ENCODE measurements at regions not wholly inside any gene's neighbourhood (a gene's known extent, or its start where the extent isn't known, plus 50 kb on each side); places are given as distances from the start of the nearest gene placed in this dataset.
A peak's percentile ranks its signal among the peaks of the same experiment; 100 is the strongest.

GRCh38 chr2:122100346-122100745 is 344.9 kb downstream of the TSN start:
- DNase-seq (ENCODE audit: low read depth) = peak; percentile 81
- H3K27ac Mint-ChIP-seq (ENCODE audit: unreplicated experiment) = peak overlapping the region; percentile 21

GRCh38 chr2:122100756-122101155 is 345.3 kb downstream of the TSN start:
- Histone ChIP-seq H3K27me3 (ENCODE audit: insufficient read depth, low read length) (no peaks in the 10 kb centered on the region), H3K9ac (ENCODE audit: low read length) (no peak overlapping the region), H3K9me3 (ENCODE audit: insufficient read depth, low read depth, low read length) (no peaks in the 10 kb centered on the region), H3K27ac (ENCODE audit: low read depth, low read length) (peak overlapping the region; percentile 55), H3K79me2 (ENCODE audit: insufficient read depth, low read length) (no peaks in the 10 kb centered on the region), H3K4me3 (ENCODE audit: insufficient read depth, low read depth, low read length) (no peak overlapping the region), H3K36me3 (ENCODE audit: insufficient read depth, low read length) (no peaks in the 10 kb centered on the region), H3K4me1 (ENCODE audit: insufficient read depth, low read length) (peaks cover 13% of the 10 kb centered on the region), H4K20me1 (ENCODE audit: insufficient read depth, low read length) (no peaks in the 10 kb centered on the region), H3K4me2 (ENCODE audit: low read length) (peak overlapping the region; percentile 41), H2AFZ (ENCODE audit: low read depth, low read length) (no peak overlapping the region)
- Mint-ChIP-seq H3K9me3 (ENCODE audit: unreplicated experiment) (peaks cover 4% of the 10 kb centered on the region), H3K4me3 (ENCODE audit: unreplicated experiment) (no peak overlapping the region), H3K4me1 (ENCODE audit: low read depth, unreplicated experiment) (peaks cover 41% of the 10 kb centered on the region), H3K27ac (ENCODE audit: unreplicated experiment) (peak overlapping the region; percentile 21), H3K36me3 (ENCODE audit: low read depth, unreplicated experiment) (no peaks in the 10 kb centered on the region), H3K27me3 (ENCODE audit: low read depth, unreplicated experiment) (no peaks in the 10 kb centered on the region)
- DNase-seq (ENCODE audit: low read depth) = peak; percentile 17
- no peak for FAIRE-seq
- TF ChIP-seq EZH2 (IDR thresholded peaks at IDR 0.05; ENCODE audit: insufficient read depth, low read length) (no peak), CTCF (IDR thresholded peaks at IDR 0.05; ENCODE audit: insufficient read depth, low read depth, low read length) (no peak)

More at GRCh38 chr2:122100346-122100745, 344.9 kb downstream of the TSN start:
- Histone ChIP-seq H2AFZ (ENCODE audit: low read depth, low read length) (no peak overlapping the region), H3K79me2 (ENCODE audit: insufficient read depth, low read length) (no peaks in the 10 kb centered on the region), H3K27ac (ENCODE audit: low read depth, low read length) (peak overlapping the region; percentile 55), H4K20me1 (ENCODE audit: insufficient read depth, low read length) (no peaks in the 10 kb centered on the region), H3K36me3 (ENCODE audit: insufficient read depth, low read length) (no peaks in the 10 kb centered on the region), H3K27me3 (ENCODE audit: insufficient read depth, low read length) (no peaks in the 10 kb centered on the region), H3K4me1 (ENCODE audit: insufficient read depth, low read length) (peaks cover 13% of the 10 kb centered on the region), H3K9me3 (ENCODE audit: insufficient read depth, low read depth, low read length) (no peaks in the 10 kb centered on the region), H3K4me2 (ENCODE audit: low read length) (peak overlapping the region; percentile 41), H3K9ac (ENCODE audit: low read length) (no peak overlapping the region), H3K4me3 (ENCODE audit: insufficient read depth, low read depth, low read length) (no peak overlapping the region)
- peaks cover 4% of the 10 kb centered on the region for H3K9me3 Mint-ChIP-seq (ENCODE audit: unreplicated experiment)
- no peak overlapping the region for H3K4me3 Mint-ChIP-seq (ENCODE audit: unreplicated experiment)
- H3K27me3 Mint-ChIP-seq (ENCODE audit: low read depth, unreplicated experiment) = no peaks in the 10 kb centered on the region
- TF ChIP-seq CTCF (IDR thresholded peaks at IDR 0.05; ENCODE audit: insufficient read depth, low read depth, low read length) = no peak
- no peak for TF ChIP-seq EZH2 (IDR thresholded peaks at IDR 0.05; ENCODE audit: insufficient read depth, low read length)
- peaks cover 41% of the 10 kb centered on the region for H3K4me1 Mint-ChIP-seq (ENCODE audit: low read depth, unreplicated experiment)
- no peaks in the 10 kb centered on the region for H3K36me3 Mint-ChIP-seq (ENCODE audit: low read depth, unreplicated experiment)
- FAIRE-seq = no peak

GRCh38 chr2:122101319-122101718 is 345.9 kb downstream of the TSN start:
- Histone ChIP-seq H3K27ac (ENCODE audit: low read depth, low read length) (peak overlapping the region; percentile 23), H3K79me2 (ENCODE audit: insufficient read depth, low read length) (no peaks in the 10 kb centered on the region), H3K4me3 (ENCODE audit: insufficient read depth, low read depth, low read length) (no peak overlapping the region), H2AFZ (ENCODE audit: low read depth, low read length) (no peak overlapping the region), H3K9ac (ENCODE audit: low read length) (no peak overlapping the region), H3K4me1 (ENCODE audit: insufficient read depth, low read length) (peaks cover 13% of the 10 kb centered on the region), H4K20me1 (ENCODE audit: insufficient read depth, low read length) (no peaks in the 10 kb centered on the region), H3K9me3 (ENCODE audit: insufficient read depth, low read depth, low read length) (no peaks in the 10 kb centered on the region), H3K36me3 (ENCODE audit: insufficient read depth, low read length) (no peaks in the 10 kb centered on the region), H3K4me2 (ENCODE audit: low read length) (no peak overlapping the region), H3K27me3 (ENCODE audit: insufficient read depth, low read length) (no peaks in the 10 kb centered on the region)
- H3K36me3 Mint-ChIP-seq (ENCODE audit: low read depth, unreplicated experiment) = no peaks in the 10 kb centered on the region
- peaks cover 4% of the 10 kb centered on the region for H3K9me3 Mint-ChIP-seq (ENCODE audit: unreplicated experiment)
- H3K4me3 Mint-ChIP-seq (ENCODE audit: unreplicated experiment) = no peak overlapping the region
- DNase-seq (ENCODE audit: low read depth) (no peak), FAIRE-seq (no peak)
- H3K4me1 Mint-ChIP-seq (ENCODE audit: low read depth, unreplicated experiment) = peaks cover 40% of the 10 kb centered on the region
- no peaks in the 10 kb centered on the region for H3K27me3 Mint-ChIP-seq (ENCODE audit: low read depth, unreplicated experiment)
- H3K27ac Mint-ChIP-seq (ENCODE audit: unreplicated experiment) = peak overlapping the region; percentile 21
- TF ChIP-seq CTCF (IDR thresholded peaks at IDR 0.05; ENCODE audit: insufficient read depth, low read depth, low read length) (no peak), EZH2 (IDR thresholded peaks at IDR 0.05; ENCODE audit: insufficient read depth, low read length) (no peak)
